Activated CD4-positive, alpha-beta memory T cell treated with anti-CD3 and anti-CD28 coated beads, Interleukin-2, amount 10 ng/mL, durations not matched to agents 7 days and 5 days (primary cell): ENCODE measurements at regions not wholly inside any gene's neighbourhood (a gene's known extent, or its start where the extent isn't known, plus 50 kb on each side); places are given as distances from the start of the nearest gene placed in this dataset.

Experiments
- CTCF ChIA-PET: fragments of 350-600 bp; sonication (Branson Sonifier 250); formaldehyde crosslinking; loops from one replicate; lab custom pipeline; 2021; ENCODE audit warnings: antibody characterized with exemption, inconsistent platforms; lab: Charles Lee
- POLR2A ChIA-PET: fragments of 350-600 bp; sonication (Branson Sonifier 250); formaldehyde crosslinking; loops from one replicate; lab custom pipeline; 2021; ENCODE audit warnings: antibody characterized with exemption; lab: Charles Lee
- DNase-seq: peaks from one replicate; pipeline ENCODE4 v3.0.0-alpha.2; 2020
- H3K27ac Mint-ChIP-seq: one replicate; pipeline ENCODE4 v1.8.0; 2021; ENCODE audit warnings: mild to moderate bottlenecking, mixed read lengths
- H3K27me3 Mint-ChIP-seq: one replicate; pipeline ENCODE4 v1.8.0; 2021; ENCODE audit warnings: mixed read lengths
- H3K36me3 Mint-ChIP-seq: one replicate; pipeline ENCODE4 v1.8.0; 2021; ENCODE audit warnings: low read depth, mixed read lengths
- H3K4me1 Mint-ChIP-seq: one replicate; pipeline ENCODE4 v1.8.0; 2021; ENCODE audit warnings: mixed read lengths
- H3K4me3 Mint-ChIP-seq: one replicate; pipeline ENCODE4 v1.8.0; 2021; ENCODE audit warnings: mild to moderate bottlenecking, mixed read lengths
- H3K9me3 Mint-ChIP-seq: one replicate; pipeline ENCODE4 v1.8.0; 2021; ENCODE audit warnings: mixed read lengths

DNA sequence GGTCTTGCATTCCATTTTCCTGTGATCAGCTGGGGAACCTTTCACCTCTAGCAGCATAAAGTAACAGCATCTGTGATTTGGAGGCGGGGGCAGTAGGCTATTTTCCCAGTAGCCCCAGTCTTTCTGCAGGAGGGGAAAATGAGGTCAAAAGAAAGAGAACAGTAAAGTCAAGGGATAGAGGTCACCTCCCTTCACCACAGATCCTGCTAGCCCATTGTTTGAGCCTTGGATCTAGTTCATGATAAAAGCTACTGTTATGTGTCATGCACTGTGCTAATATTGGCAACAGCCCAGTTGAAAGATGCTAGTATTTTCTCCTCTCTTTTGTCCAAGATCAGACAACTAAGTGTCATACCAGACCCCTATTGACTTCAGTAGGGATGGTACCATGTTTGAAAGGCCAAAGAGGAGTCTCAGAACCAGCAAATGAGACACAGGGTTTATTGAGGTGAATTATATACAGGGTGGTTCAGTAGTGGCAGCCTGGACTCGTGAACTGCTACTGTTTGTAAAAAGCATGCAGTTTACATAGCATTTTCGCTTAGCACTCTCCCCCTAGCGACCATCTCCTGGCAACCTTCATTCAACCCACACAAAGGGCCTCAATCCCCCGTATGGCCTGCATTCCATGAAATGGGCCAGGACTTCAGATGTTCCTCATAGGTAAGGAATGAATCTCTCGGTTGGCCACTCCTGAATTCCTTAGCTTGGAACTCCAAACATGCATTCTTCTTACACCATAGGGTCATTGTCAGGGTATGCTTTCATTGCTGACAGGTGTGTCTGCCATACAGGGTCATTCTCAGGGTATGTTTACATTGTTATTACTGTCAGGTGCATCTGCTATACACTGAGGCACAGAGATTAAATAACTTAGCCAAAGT lies 170.0 kb upstream of the FRMPD4 start:
- POLR2A ChIA-PET = no interaction called here
- no peak overlapping the region for H3K27ac Mint-ChIP-seq

DNA sequence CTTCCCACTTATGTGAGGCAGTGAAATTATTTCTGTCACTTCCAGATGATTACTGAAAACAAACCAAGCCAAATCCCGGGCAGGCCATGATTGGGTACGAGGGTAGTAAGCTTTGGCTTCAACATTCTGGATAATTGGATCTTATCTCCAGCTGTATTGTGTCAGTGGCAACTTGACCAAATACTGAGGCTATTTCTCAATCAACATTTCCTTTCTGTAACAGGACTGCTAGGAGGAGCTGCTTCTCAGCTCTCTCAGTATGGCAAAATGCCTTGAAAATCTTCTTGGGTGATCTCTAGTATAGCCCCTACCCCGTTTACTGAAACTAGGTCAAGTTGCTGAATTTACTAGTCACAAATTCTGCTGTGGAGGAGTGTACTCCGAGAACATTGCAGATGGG lies 169.3 kb upstream of the FRMPD4 start:
- Mint-ChIP-seq H3K4me3 (no peak overlapping the region), H3K36me3 (no peaks in the 10 kb centered on the region), H3K9me3 (no peaks in the 10 kb centered on the region), H3K27me3 (no peaks in the 10 kb centered on the region), H3K4me1 (no peaks in the 10 kb centered on the region), H3K27ac (no peak overlapping the region)
- ChIA-PET CTCF (no interaction called here), POLR2A (no interaction called here)
- no peak for DNase-seq

More for the DNA sequence above, 170.0 kb upstream of the FRMPD4 start:
- no peaks in the 10 kb centered on the region for H3K27me3 Mint-ChIP-seq
- H3K36me3 Mint-ChIP-seq = no peaks in the 10 kb centered on the region
- DNase-seq = no peak
- no peaks in the 10 kb centered on the region for H3K4me1 Mint-ChIP-seq
- CTCF ChIA-PET = interaction anchor here (0.5 kb wide), 1 partner anchor 931 kb away, joined by 5 read pairs; no protein-coding TSS in a partner anchor
- no peaks in the 10 kb centered on the region for H3K9me3 Mint-ChIP-seq
- H3K4me3 Mint-ChIP-seq = no peak overlapping the region

GRCh38 chrX:11970578-11971359 lies 167.5 kb upstream of the FRMPD4 start:
- Mint-ChIP-seq H3K4me1 (no peaks in the 10 kb centered on the region), H3K27ac (no peak overlapping the region), H3K9me3 (no peaks in the 10 kb centered on the region), H3K36me3 (no peaks in the 10 kb centered on the region), H3K4me3 (no peak overlapping the region), H3K27me3 (no peaks in the 10 kb centered on the region)
- no peak for DNase-seq
- POLR2A ChIA-PET = no interaction called here
- CTCF ChIA-PET = no interaction called here

DNA sequence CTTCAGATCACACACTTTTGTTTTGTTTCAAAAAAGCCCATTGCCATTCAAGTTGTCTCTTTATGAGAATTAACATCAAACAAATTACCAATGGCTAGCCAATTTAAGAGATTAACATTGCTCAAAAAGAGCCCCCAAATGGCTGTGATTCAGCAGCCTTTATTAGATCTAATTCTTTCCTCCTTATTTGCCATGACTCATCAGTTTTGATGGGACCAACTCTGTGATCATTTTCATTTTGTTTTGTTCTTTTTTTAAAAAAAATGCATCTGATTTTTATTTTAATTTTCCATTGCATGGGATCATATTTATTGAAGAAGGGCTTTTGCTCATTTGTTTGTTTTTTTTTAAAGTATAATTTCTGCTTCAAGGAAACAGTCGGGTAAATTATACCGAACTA lies 161.6 kb upstream of the FRMPD4 start:
- Mint-ChIP-seq H3K9me3 (no peaks in the 10 kb centered on the region), H3K36me3 (no peaks in the 10 kb centered on the region), H3K4me3 (no peak overlapping the region), H3K27me3 (no peaks in the 10 kb centered on the region), H3K4me1 (no peaks in the 10 kb centered on the region), H3K27ac (no peak overlapping the region)
- no peak for DNase-seq
- ChIA-PET POLR2A (no interaction called here), CTCF (no interaction called here)

DNA sequence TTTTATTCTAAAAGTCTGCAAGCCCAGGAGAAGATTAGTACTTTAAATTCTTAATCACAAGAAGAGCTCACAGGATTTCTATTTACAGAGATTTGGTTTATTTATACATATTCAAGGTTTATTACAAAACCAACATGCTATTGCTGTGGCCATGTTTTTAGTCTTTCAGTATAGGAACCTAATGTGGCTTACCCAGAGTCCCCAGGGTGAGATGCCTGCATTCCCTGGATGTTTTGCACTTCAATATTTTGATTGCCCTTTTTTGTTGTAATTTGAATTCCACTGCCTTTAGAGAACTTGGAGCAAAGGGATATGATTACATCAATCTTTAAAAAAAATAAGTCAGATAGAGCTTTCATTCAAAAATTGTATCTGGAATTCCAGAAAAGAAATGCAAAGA lies 146.0 kb upstream of the FRMPD4 start:
- Mint-ChIP-seq H3K9me3 (no peaks in the 10 kb centered on the region), H3K36me3 (no peaks in the 10 kb centered on the region), H3K27me3 (no peaks in the 10 kb centered on the region), H3K4me1 (no peaks in the 10 kb centered on the region), H3K4me3 (no peak overlapping the region), H3K27ac (no peak overlapping the region)
- CTCF ChIA-PET = no interaction called here
- no peak for DNase-seq
- POLR2A ChIA-PET = no interaction called here

- DNase-seq = no peak
- no peaks in the 10 kb centered on the region for H3K9me3 Mint-ChIP-seq
- H3K27ac Mint-ChIP-seq = no peak overlapping the region
- no peak overlapping the region for H3K4me3 Mint-ChIP-seq
- CTCF ChIA-PET = no interaction called here
- POLR2A ChIA-PET = no interaction called here
- no peaks in the 10 kb centered on the region for H3K4me1 Mint-ChIP-seq
- no peaks in the 10 kb centered on the region for H3K27me3 Mint-ChIP-seq
- H3K36me3 Mint-ChIP-seq = no peaks in the 10 kb centered on the region
These were observed 143.1 kb upstream of the FRMPD4 start for GRCh38 chrX:11995146-11995545.

GRCh38 chrX:11996810-11997209 lies 141.5 kb upstream of the FRMPD4 start:
- POLR2A ChIA-PET = no interaction called here
- CTCF ChIA-PET = no interaction called here
- no peak overlapping the region for H3K27ac Mint-ChIP-seq

GRCh38 chrX:11998944-11999343 lies 139.3 kb upstream of the FRMPD4 start:
- H3K27me3 Mint-ChIP-seq = no peaks in the 10 kb centered on the region
- no peaks in the 10 kb centered on the region for H3K36me3 Mint-ChIP-seq
- no peaks in the 10 kb centered on the region for H3K9me3 Mint-ChIP-seq
- ChIA-PET POLR2A (no interaction called here), CTCF (no interaction called here)
- H3K4me1 Mint-ChIP-seq = no peaks in the 10 kb centered on the region
- H3K4me3 Mint-ChIP-seq = no peak overlapping the region
- DNase-seq = no peak
- H3K27ac Mint-ChIP-seq = no peak overlapping the region

More at GRCh38 chrX:11996810-11997209, 141.5 kb upstream of the FRMPD4 start:
- Mint-ChIP-seq H3K4me3 (no peak overlapping the region), H3K36me3 (no peaks in the 10 kb centered on the region), H3K9me3 (no peaks in the 10 kb centered on the region), H3K27me3 (no peaks in the 10 kb centered on the region), H3K4me1 (no peaks in the 10 kb centered on the region)
- DNase-seq = no peak

- Mint-ChIP-seq H3K27ac (no peak overlapping the region), H3K4me3 (no peak overlapping the region), H3K9me3 (no peaks in the 10 kb centered on the region), H3K27me3 (no peaks in the 10 kb centered on the region), H3K4me1 (peaks cover 1% of the 10 kb centered on the region), H3K36me3 (no peaks in the 10 kb centered on the region)
- DNase-seq = no peak
- CTCF ChIA-PET = no interaction called here
- POLR2A ChIA-PET = no interaction called here
These were observed 135.4 kb upstream of the FRMPD4 start for GRCh38 chrX:12002876-12003275.

- Mint-ChIP-seq H3K27me3 (no peaks in the 10 kb centered on the region), H3K4me1 (peaks cover 1% of the 10 kb centered on the region), H3K36me3 (no peaks in the 10 kb centered on the region), H3K4me3 (no peak overlapping the region), H3K27ac (no peak overlapping the region), H3K9me3 (no peaks in the 10 kb centered on the region)
- ChIA-PET CTCF (no interaction called here), POLR2A (no interaction called here)
- DNase-seq = no peak
These were observed 130.4 kb upstream of the FRMPD4 start for GRCh38 chrX:12007881-12008280.

- POLR2A ChIA-PET = no interaction called here
- H3K4me3 Mint-ChIP-seq = no peak overlapping the region
- H3K36me3 Mint-ChIP-seq = no peaks in the 10 kb centered on the region
- CTCF ChIA-PET = no interaction called here
- no peak for DNase-seq
- H3K4me1 Mint-ChIP-seq = peaks cover 1% of the 10 kb centered on the region
- no peaks in the 10 kb centered on the region for H3K9me3 Mint-ChIP-seq
- H3K27me3 Mint-ChIP-seq = no peaks in the 10 kb centered on the region
- H3K27ac Mint-ChIP-seq = no peak overlapping the region
These were observed 127.8 kb upstream of the FRMPD4 start for GRCh38 chrX:12010436-12010835.

GRCh38 chrX:12011075-12011474 lies 127.2 kb upstream of the FRMPD4 start:
- H3K36me3 Mint-ChIP-seq = no peaks in the 10 kb centered on the region
- H3K9me3 Mint-ChIP-seq = no peaks in the 10 kb centered on the region
- peaks cover 1% of the 10 kb centered on the region for H3K4me1 Mint-ChIP-seq
- ChIA-PET CTCF (no interaction called here), POLR2A (no interaction called here)
- H3K27ac Mint-ChIP-seq = no peak overlapping the region
- no peaks in the 10 kb centered on the region for H3K27me3 Mint-ChIP-seq
- H3K4me3 Mint-ChIP-seq = no peak overlapping the region
- no peak for DNase-seq

DNA sequence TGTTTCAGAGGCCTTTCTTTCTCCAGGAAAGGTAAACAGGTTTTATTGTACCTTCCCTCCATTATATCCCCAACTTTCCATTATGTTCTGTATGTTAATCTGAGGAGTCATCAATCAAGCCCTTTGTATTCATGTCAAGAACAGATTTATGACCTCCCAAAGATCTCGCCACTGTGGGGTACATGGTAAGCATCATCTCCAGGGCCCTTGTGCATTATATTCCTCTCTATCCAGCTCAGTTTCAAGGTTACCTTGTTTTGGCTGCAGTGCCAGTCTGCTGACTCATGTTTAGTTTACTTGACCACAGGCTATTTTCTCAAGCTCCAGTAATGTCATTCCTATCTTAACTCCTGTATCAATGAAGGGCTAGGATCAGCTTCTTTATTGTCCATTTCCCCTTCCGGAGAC lies 125.1 kb upstream of the FRMPD4 start:
- Mint-ChIP-seq H3K27ac (no peak overlapping the region), H3K9me3 (no peaks in the 10 kb centered on the region), H3K4me3 (no peak overlapping the region), H3K36me3 (no peaks in the 10 kb centered on the region), H3K4me1 (no peaks in the 10 kb centered on the region), H3K27me3 (no peaks in the 10 kb centered on the region)
- ChIA-PET CTCF (no interaction called here), POLR2A (no interaction called here)
- no peak for DNase-seq
